ENCODE measurements at regions not wholly inside any gene's neighbourhood (a gene's known extent, or its start where the extent isn't known, plus 50 kb on each side); places are given as distances from the start of the nearest gene placed in this dataset. TPM values are rescaled to one million over a fixed set of nuclear protein-coding genes. Genes with fewer than 3 reads are reported as not detected.

GRCh38 chr9:12640866-12641636, 52.1 kb upstream of the TYRP1 start:
- Histone ChIP-seq H3K36me3 (replicated peaks in 1 of 2; ENCODE audit: control extremely low read depth in 1 of 2, control insufficient read depth in 1 of 2, extremely low read depth in 1 of 2, insufficient read depth in 2 of 2, low read length in 1 of 2) (no peaks in the 10 kb centered on the region), H3K9ac (ENCODE audit: low read length) (no peak overlapping the region), H2AFZ (ENCODE audit: insufficient read depth, low read depth, low read length, poor library complexity, severe bottlenecking) (no peak overlapping the region), H3K27ac (ENCODE audit: low read length in 2 of 2) (no peak overlapping the region), H3K9me3 (ENCODE audit: control extremely low read depth in 1 of 3, control insufficient read depth in 2 of 3, insufficient read depth in 1 of 3, low read length in 2 of 3) (no peaks in the 10 kb centered on the region), H3K4me1 (ENCODE audit: control insufficient read depth in 2 of 2, insufficient read depth in 2 of 2, low read length in 2 of 2) (no peaks in the 10 kb centered on the region), H3K4me2 (replicated peaks; ENCODE audit: low read depth, low read length, poor library complexity, severe bottlenecking) (no peak overlapping the region), H3K79me2 (ENCODE audit: control insufficient read depth, insufficient read depth, low read length) (no peaks in the 10 kb centered on the region), H3K27me3 (replicated peaks in 1 of 4; ENCODE audit: control extremely low read depth in 1 of 4, control insufficient read depth in 3 of 4, insufficient read depth in 4 of 4, low read length in 3 of 4) (no peaks in the 10 kb centered on the region), H3K4me3 (ENCODE audit: control extremely low read depth in 1 of 5, extremely low read depth in 1 of 5, insufficient read depth in 1 of 5, low read depth in 2 of 5, low read length in 4 of 5) (no peak overlapping the region), H4K20me1 (ENCODE audit: control insufficient read depth, insufficient read depth, low read length, poor library complexity, severe bottlenecking) (no peaks in the 10 kb centered on the region)
- TF ChIP-seq EZH2 (IDR thresholded peaks at IDR 0.05; ENCODE audit: borderline replicate concordance, insufficient read depth, low read depth, low read length, poor library complexity, severe bottlenecking) (no peak), CTCF (IDR thresholded peaks at IDR 0.05) (no peak)
- Mint-ChIP-seq H3K27me3 (no peaks in the 10 kb centered on the region), H3K4me3 (no peak overlapping the region), H3K4me1 (no peaks in the 10 kb centered on the region), H3K27ac (no peak overlapping the region), H3K9me3 (ENCODE audit: insufficient read depth) (peaks cover 3% of the 10 kb centered on the region)
- intact Hi-C loops (cut with micrococcal nuclease) = no loop called here
- CTCF ChIA-PET = no interaction called here
- no peak for DNase-seq
- POLR2A ChIA-PET = no interaction called here
- WGBS (ENCODE audit: insufficient coverage) = 47% methylated on average over 2 of the region's 4 CpGs
- ATAC-seq (ENCODE audit: low read depth) = no peak

Small RNA genes in the stretch of these regions (small RNA-seq; reads per million reads assigned to genes)
- gene AL161788.1 (ENCODE audit: insufficient read length, low read depth, low replicate concordance) = not detected
- not detected for gene AL162413.1 (ENCODE audit: insufficient read length, low read depth, low replicate concordance)
- gene AL592227.1 (ENCODE audit: insufficient read length, low read depth, low replicate concordance) = not detected
- not detected for gene RNU2-47P (ENCODE audit: insufficient read length, low read depth, low replicate concordance)

Data from B cell (primary cell).